RWPE2 (cell line): ENCODE measurements at regions not wholly inside any gene's neighbourhood (a gene's known extent, or its start where the extent isn't known, plus 50 kb on each side); places are given as distances from the start of the nearest gene placed in this dataset.
A peak's percentile ranks its signal among the peaks of the same experiment; 100 is the strongest.
"Not testable (repeated sequence)": the region's sequence is repeated elsewhere in the genome, so short reads cannot be mapped to it uniquely, and the experiment has no call there.

Experiments
- ATAC-seq: fragments of 200-7000 bp; cut with Tn5 transposase; 3 replicates; pipeline ENCODE4 v1.9.1; 2021; ENCODE audit warnings: low read depth
- DNase-seq: peaks from one replicate; pipeline ENCODE4 v3.0.0-alpha.2; 2020; ENCODE audit warnings: low spot score
- H3K27ac ChIP-seq: fragments of 450-650 bp; 2 replicates; pipeline ENCODE4 v1.5.1; 2017; ENCODE audit warnings: mild to moderate bottlenecking; ENCODE audit not compliant: poor library complexity, severe bottlenecking
- H3K27me3 ChIP-seq: fragments of 250-450 bp; sonication (Bioruptor Pico); 2 replicates; pipeline ENCODE4 v1.5.1; 2021; ENCODE audit warnings: mild to moderate bottlenecking, moderate library complexity; ENCODE audit not compliant: insufficient read depth, poor library complexity, severe bottlenecking
- H3K36me3 ChIP-seq: fragments of 250-450 bp; sonication (Bioruptor Pico); 2 replicates; pipeline ENCODE4 v1.5.1; 2020; ENCODE audit warnings: low read depth, mild to moderate bottlenecking, moderate library complexity
- H3K4me1 ChIP-seq: fragments of 250-450 bp; sonication (Bioruptor Pico); 2 replicates; pipeline ENCODE4 v1.5.1; 2021; ENCODE audit warnings: mild to moderate bottlenecking, moderate library complexity; ENCODE audit not compliant: insufficient read depth, poor library complexity, severe bottlenecking
- H3K4me3 ChIP-seq: fragments of 250-450 bp; sonication (Bioruptor Pico); 2 replicates; pipeline ENCODE4 v1.5.1; 2021; ENCODE audit warnings: mild to moderate bottlenecking, moderate library complexity; ENCODE audit not compliant: severe bottlenecking
- H3K9me3 ChIP-seq: fragments of 250-450 bp; sonication (Bioruptor Pico); 2 replicates; pipeline ENCODE4 v1.5.1; 2021; ENCODE audit warnings: mild to moderate bottlenecking, moderate library complexity; ENCODE audit not compliant: severe bottlenecking
- CTCF ChIP-seq: fragments of 450-650 bp; IDR thresholded peaks from one replicate; pipeline ENCODE4 v1.5.1; 2017; ENCODE audit warnings: mild to moderate bottlenecking, moderate library complexity; ENCODE audit not compliant: poor library complexity, severe bottlenecking

GRCh38 chr10:18918532-18918931, 130.1 kb upstream of the MALRD1 start:
- H3K27me3 ChIP-seq: no peaks in the 10 kb centered on the region
- DNase-seq (peak; percentile 34), ATAC-seq (peak; percentile 97)
- H3K4me1 ChIP-seq: peaks cover 15% of the 10 kb centered on the region
- no peaks in the 10 kb centered on the region for H3K36me3 ChIP-seq
- no peaks in the 10 kb centered on the region for H3K9me3 ChIP-seq
- H3K27ac ChIP-seq: peak overlapping the region; percentile 44
- TF ChIP-seq CTCF: no peak
- H3K4me3 ChIP-seq: no peak overlapping the region

- DNase-seq: no peak
- peaks cover 4% of the 10 kb centered on the region for H3K27me3 ChIP-seq
- no peaks in the 10 kb centered on the region for H3K4me1 ChIP-seq
- H3K9me3 ChIP-seq: no peaks in the 10 kb centered on the region
- TF ChIP-seq CTCF: no peak
- no peak overlapping the region for H3K27ac ChIP-seq
- no peaks in the 10 kb centered on the region for H3K36me3 ChIP-seq
- H3K4me3 ChIP-seq: no peak overlapping the region
- no peak for ATAC-seq
Measured at GRCh38 chr10:18949391-18949790, 99.2 kb upstream of the MALRD1 start.

GRCh38 chr10:18951072-18951823, 97.4 kb upstream of the MALRD1 start:
- H3K27ac ChIP-seq, H3K4me1 ChIP-seq, DNase-seq, ATAC-seq, H3K27me3 ChIP-seq, H3K36me3 ChIP-seq, H3K4me3 ChIP-seq, H3K9me3 ChIP-seq: not testable (repeated sequence)

GRCh38 chr10:18955061-18955460, 93.5 kb upstream of the MALRD1 start:
- no peaks in the 10 kb centered on the region for H3K4me1 ChIP-seq
- H3K27me3 ChIP-seq: no peaks in the 10 kb centered on the region
- ATAC-seq: no peak
- H3K4me3 ChIP-seq: no peak overlapping the region
- H3K36me3 ChIP-seq: no peaks in the 10 kb centered on the region
- DNase-seq: no peak
- H3K27ac ChIP-seq: no peak overlapping the region
- TF ChIP-seq CTCF: no peak
- no peaks in the 10 kb centered on the region for H3K9me3 ChIP-seq

GRCh38 chr10:18959369-18959768, 89.2 kb upstream of the MALRD1 start:
- no peak for DNase-seq
- TF ChIP-seq CTCF: no peak
- H3K27me3 ChIP-seq: no peaks in the 10 kb centered on the region
- H3K27ac ChIP-seq: no peak overlapping the region
- no peaks in the 10 kb centered on the region for H3K4me1 ChIP-seq
- H3K36me3 ChIP-seq: no peaks in the 10 kb centered on the region
- H3K4me3 ChIP-seq: no peak overlapping the region
- no peaks in the 10 kb centered on the region for H3K9me3 ChIP-seq
- no peak for ATAC-seq
